ENCODE measurements at regions not wholly inside any gene's neighbourhood (a gene's known extent, or its start where the extent isn't known, plus 50 kb on each side); places are given as distances from the start of the nearest gene placed in this dataset.

- H3K9ac ChIP-seq (ENCODE audit: low read depth in 1 of 2, low read length in 2 of 2) = no peak overlapping the region
- H3K4me3 ChIP-seq (ENCODE audit: low read depth in 1 of 3, low read length in 3 of 3) = no peak overlapping the region
- H3K27ac ChIP-seq (ENCODE audit: low read depth in 1 of 2, low read length in 2 of 2) = no peak overlapping the region
- TF ChIP-seq ATF3 (IDR thresholded peaks at IDR 0.05) (no peak), FOXA1 (IDR thresholded peaks at IDR 0.05) (no peak), CTCF (IDR thresholded peaks at IDR 0.05; ENCODE audit: low read depth, low read length, missing input control) (no peak), TAF1 (conservative IDR thresholded peaks at IDR 0.05) (no peak), REST (IDR thresholded peaks at IDR 0.05) (no peak)
- no peaks in the 10 kb centered on the region for H3K9me3 ChIP-seq (ENCODE audit: control insufficient read depth in 4 of 4, low read length in 3 of 4)
- H3K36me3 ChIP-seq (ENCODE audit: control insufficient read depth in 4 of 4, insufficient read depth in 3 of 4, low read depth in 1 of 4, low read length in 3 of 4) = no peaks in the 10 kb centered on the region
- no peak for DNase-seq (ENCODE audit: low spot score)
- peaks cover 0 to 2% (median 0%) of the 10 kb centered on the region in 4 donors for H3K4me1 ChIP-seq (ENCODE audit: control insufficient read depth in 4 of 4, insufficient read depth in 4 of 4, low read length in 3 of 4)
- H3K27me3 ChIP-seq (ENCODE audit: control insufficient read depth in 4 of 4, insufficient read depth in 4 of 4, low read length in 3 of 4) = no peaks in the 10 kb centered on the region
Measured at GRCh38 chr2:198695879-198696278, 761.9 kb downstream of the SATB2 start.

GRCh38 chr2:198692907-198693510 is 764.7 kb downstream of the SATB2 start:
- WGBS = 32% methylated on average over 9 of the region's 9 CpGs
- Histone ChIP-seq H3K27me3 (ENCODE audit: control insufficient read depth in 4 of 4, insufficient read depth in 4 of 4, low read length in 3 of 4) (no peaks in the 10 kb centered on the region), H3K9ac (ENCODE audit: low read depth in 1 of 2, low read length in 2 of 2) (no peak overlapping the region), H3K9me3 (ENCODE audit: control insufficient read depth in 4 of 4, low read length in 3 of 4) (no peaks in the 10 kb centered on the region), H3K36me3 (ENCODE audit: control insufficient read depth in 4 of 4, insufficient read depth in 3 of 4, low read depth in 1 of 4, low read length in 3 of 4) (no peaks in the 10 kb centered on the region), H3K4me1 (ENCODE audit: control insufficient read depth in 4 of 4, insufficient read depth in 4 of 4, low read length in 3 of 4) (peaks cover 0 to 2% (median 0%) of the 10 kb centered on the region in 4 donors), H3K27ac (ENCODE audit: low read depth in 1 of 2, low read length in 2 of 2) (no peak overlapping the region), H3K4me3 (ENCODE audit: low read depth in 1 of 3, low read length in 3 of 3) (no peak overlapping the region)
- TF ChIP-seq HNF4A (conservative IDR thresholded peaks at IDR 0.05) (peak; percentile 38 to 64), MAX (IDR thresholded peaks at IDR 0.05) (no peak), NR2F2 (IDR thresholded peaks at IDR 0.05) (no peak), RXRA (IDR thresholded peaks at IDR 0.05) (peak; percentile 10 to 35), REST (IDR thresholded peaks at IDR 0.05) (no peak)
- DNase-seq (ENCODE audit: low spot score) = no peak

All from liver (tissue), 8 donors.